K562 (cell line): ENCODE measurements at regions not wholly inside any gene's neighbourhood (a gene's known extent, or its start where the extent isn't known, plus 50 kb on each side); places are given as distances from the start of the nearest gene placed in this dataset.

ENCODE experiments used
- ATAC-seq: fragments of 200-7000 bp; cut with Tn5 transposase; 3 replicates; pipeline ENCODE4 v1.9.1; 2020; ENCODE audit warnings: moderate library complexity
- BruUV-seq: library from RNA; stranded (reverse); fragments of 400-500 nt; replicated peaks from 2 replicates; lab custom pipeline; 2021; lab: Mats Ljungman, UMichigan
- CTCF ChIA-PET: fragments of 300-600 bp; formaldehyde crosslinking; extraction: SDS; loops from one replicate; lab custom pipeline; 2021; ENCODE audit warnings: low intra/inter-chr PET ratio; lab: Yijun Ruan, JAX
- POLR2A ChIA-PET: fragments of 300-600, 350-650 bp; sonication (Branson Sonifier 250); formaldehyde crosslinking; extraction: SDS; loops from one replicate; lab custom pipeline; 2021; ENCODE audit warnings: antibody characterized with exemption, inconsistent platforms; lab: Yijun Ruan, JAX
- DNase-seq, 4 experiments: peaks; one replicate each; pipeline versions ENCODE4 v3.0.0 to v3.0.0-alpha.2; 2011 to 2018; ENCODE audit warnings: low spot score in 3 of 4, mixed read lengths in 3 of 4; ENCODE audit errors: extremely low read depth in 1 of 4
- FAIRE-seq: peaks from 2 replicates; lab custom pipeline; 2011; peaks lifted over from hg19 to GRCh38; lab: Jason Lieb, UNC
- H2AFZ ChIP-seq: 2 replicates; pipeline ENCODE4 v1.6.0; 2011; ENCODE audit warnings: low read depth, low read length, control low read depth, inconsistent platforms
- H3K27ac ChIP-seq: fragments of 200-600 bp; 3 replicates; pipeline ENCODE4 v1.8.0; 2011; ENCODE audit warnings: low read depth, mild to moderate bottlenecking, control low read depth, inconsistent platforms, low read length, moderate library complexity, mixed read lengths; ENCODE audit errors: extremely low read depth
- H3K27me3 ChIP-seq, 2 experiments: fragments of 300-600 bp in 1 of 2; 2 replicates in 1 of 2; 3 replicates in 1 of 2; pipeline versions ENCODE4 v1.6.0 to v1.8.0; 2011; ENCODE audit warnings: inconsistent platforms in 2 of 2, low read length in 2 of 2, mild to moderate bottlenecking in 1 of 2, mixed read lengths in 1 of 2, moderate library complexity in 1 of 2; ENCODE audit not compliant: control insufficient read depth in 2 of 2, insufficient read depth in 2 of 2
- H3K36me3 ChIP-seq: fragments of 300-600 bp; 3 replicates; pipeline ENCODE4 v1.8.0; 2011; ENCODE audit warnings: mild to moderate bottlenecking, low read length, inconsistent platforms; ENCODE audit not compliant: control insufficient read depth, insufficient read depth
- H3K4me1 ChIP-seq, 2 experiments: fragments of 200-600 bp in 1 of 2; replicated peaks in 1 of 2; 2 replicates in 1 of 2; 3 replicates in 1 of 2; pipeline versions ENCODE4 v1.5.1 to v1.8.0; 2011; ENCODE audit warnings: inconsistent platforms in 2 of 2, low read length in 2 of 2, mild to moderate bottlenecking in 1 of 2, mixed read lengths in 1 of 2, moderate library complexity in 1 of 2; ENCODE audit not compliant: control insufficient read depth in 2 of 2, insufficient read depth in 2 of 2
- H3K4me2 ChIP-seq: 2 replicates; pipeline ENCODE4 v1.6.1; 2011; ENCODE audit warnings: low read length, control low read depth, inconsistent platforms, mixed read lengths; ENCODE audit not compliant: insufficient read depth
- H3K4me3 ChIP-seq: fragments of 200-600 bp; sonication (generic), shearing (Covaris generic); 2 replicates; pipeline ENCODE4 v1.5.1; 2016; ENCODE audit warnings: control low read depth, inconsistent platforms
- H3K79me2 ChIP-seq: fragments of 200-600 bp; 3 replicates; pipeline ENCODE4 v1.8.0; 2011; ENCODE audit warnings: low read length, inconsistent platforms; ENCODE audit not compliant: control insufficient read depth, insufficient read depth
- H3K9ac ChIP-seq, 2 experiments: 2 replicates each; pipeline versions ENCODE4 v1.6.0 to v1.6.1; 2011; ENCODE audit warnings: low read depth in 2 of 2, low read length in 2 of 2, control low read depth in 1 of 2, inconsistent platforms in 1 of 2, mild to moderate bottlenecking in 1 of 2, mixed read lengths in 1 of 2; ENCODE audit not compliant: insufficient read depth in 1 of 2
- H3K9me1 ChIP-seq: one replicate; pipeline ENCODE4 v1.6.0; 2011; ENCODE audit warnings: inconsistent platforms, mild to moderate bottlenecking, low read length, moderate library complexity; ENCODE audit not compliant: control insufficient read depth, insufficient read depth
- H3K9me3 ChIP-seq: replicated peaks from 2 replicates; pipeline ENCODE4 v1.5.1; 2011; ENCODE audit warnings: low read depth, low read length, inconsistent platforms; ENCODE audit not compliant: control insufficient read depth, insufficient read depth
- H4K20me1 ChIP-seq: replicated peaks from 2 replicates; pipeline ENCODE4 v1.6.1; 2011; ENCODE audit warnings: low read length, inconsistent platforms, mixed read lengths; ENCODE audit not compliant: control insufficient read depth, insufficient read depth
- GTF2A2 ChIP-seq: IDR thresholded peaks from 2 replicates; pipeline ENCODE4 v1.6.1; 2016; ENCODE audit warnings: mild to moderate bottlenecking, missing genetic modification characterization, missing compliant biosample characterization
- HDAC6 ChIP-seq: IDR thresholded peaks from 2 replicates; pipeline ENCODE4 v1.6.1; 2012; ENCODE audit warnings: low read depth, mild to moderate bottlenecking, control low read depth, inconsistent platforms, low read length, moderate library complexity
- TAF15 ChIP-seq: fragments of 200-400 bp; formaldehyde crosslinking; IDR thresholded peaks from 2 replicates; pipeline ENCODE4 v1.6.1; 2017; ENCODE audit warnings: mild to moderate bottlenecking, low read depth, low read length, moderate library complexity
- ZBTB11 ChIP-seq, 3 experiments: fragments of 200-800 bp in 1 of 3; fragments of 250-450 bp in 1 of 3; fragments of 450-650 bp in 1 of 3; sonication (Bioruptor Pico) in 1 of 3; sonication (Bioruptor generic) in 1 of 3; formaldehyde crosslinking in 1 of 3; IDR thresholded peaks; 2 replicates each; pipeline versions ENCODE4 v1.6.1 to v1.8.0; 2016 to 2022; ENCODE audit warnings: mild to moderate bottlenecking in 2 of 3, missing genetic modification characterization in 2 of 3, missing compliant biosample characterization in 1 of 3, moderate library complexity in 1 of 3
- ZBTB43 ChIP-seq: sonication (generic); formaldehyde crosslinking; IDR thresholded peaks from 2 replicates; pipeline ENCODE4 v1.8.0; 2023; ENCODE audit warnings: mild to moderate bottlenecking, missing genetic modification reagents
- WGBS: fragments of 100-300 bp; shearing (Covaris generic); methylation state at CpG from one replicate; pipeline ENCODE4 v1.1.6; 2016; ENCODE audit warnings: low coverage, mixed read lengths; ENCODE audit not compliant: insufficient coverage; ENCODE audit errors: missing lambda C conversion rate; 5-methylcytosine and 5-hydroxymethylcytosine counted together
- in situ Hi-C: fragments of 300-500 bp; cut with MboI; formaldehyde crosslinking; loops from 4 replicates; pipeline ENCODE4 v1.15.0; 2018; ENCODE audit warnings: inconsistent platforms, mixed read lengths
- intact Hi-C: fragments of 100-400 bp; cut with micrococcal nuclease; formaldehyde crosslinking; loops from 2 replicates; pipeline ENCODE4 v1.14.2; 2022
- TF ChIP-seq, protein P1 (sequence below): fragments of 250-450 bp; sonication (Bioruptor Pico); IDR thresholded peaks from 2 replicates; pipeline ENCODE4 v1.5.1; 2021; ENCODE audit warnings: mild to moderate bottlenecking

GRCh38 chr2:217268978-217269377 is 409.1 kb upstream of the TNP1 start:
- Histone ChIP-seq H3K79me2 (no peaks in the 10 kb centered on the region), H3K27me3 (no peaks in the 10 kb centered on the region), H3K9me1 (no peaks in the 10 kb centered on the region), H3K4me3 (no peak overlapping the region), H3K9ac (no peak overlapping the region), H3K36me3 (no peaks in the 10 kb centered on the region)
- no peak for DNase-seq
- TF ChIP-seq GTF2A2, result no peak
- TF ChIP-seq HDAC6, result no peak
- TF ChIP-seq TAF15, result no peak
- TF ChIP-seq ZBTB11 (CRISPR knock-in tag; IDR thresholded peaks at IDR 0.05), result no peak
- no peak for TF ChIP-seq ZBTB43
- TF ChIP-seq, protein P1, sequence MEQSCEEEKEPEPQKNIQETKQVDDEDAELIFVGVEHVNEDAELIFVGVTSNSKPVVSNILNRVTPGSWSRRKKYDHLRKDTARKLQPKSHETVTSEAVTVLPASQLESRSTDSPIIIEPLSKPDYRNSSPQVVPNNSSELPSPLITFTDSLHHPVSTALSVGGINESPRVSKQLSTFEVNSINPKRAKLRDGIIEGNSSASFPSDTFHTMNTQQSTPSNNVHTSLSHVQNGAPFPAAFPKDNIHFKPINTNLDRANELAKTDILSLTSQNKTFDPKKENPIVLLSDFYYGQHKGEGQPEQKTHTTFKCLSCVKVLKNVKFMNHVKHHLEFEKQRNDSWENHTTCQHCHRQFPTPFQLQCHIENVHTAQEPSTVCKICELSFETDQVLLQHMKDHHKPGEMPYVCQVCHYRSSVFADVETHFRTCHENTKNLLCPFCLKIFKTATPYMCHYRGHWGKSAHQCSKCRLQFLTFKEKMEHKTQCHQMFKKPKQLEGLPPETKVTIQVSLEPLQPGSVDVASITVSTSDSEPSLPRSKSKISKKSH (CRISPR knock-in tag), result no peak
- TF ChIP-seq, all 486 proteins: peak for 0
- POLR2A ChIA-PET, result interaction anchor here (0.6 to 1.8 kb wide), 2 partner anchors 11 to 207 kb away, joined by 4 to 5 read pairs; no protein-coding TSS in a partner anchor
- intact Hi-C loops (no loop called here), in situ Hi-C loops (no loop called here)
- Histone ChIP-seq H3K4me2 (no peak overlapping the region), H3K9me3 (no peaks in the 10 kb centered on the region), H2AFZ (no peak overlapping the region), H4K20me1 (no peaks in the 10 kb centered on the region), H3K27ac (no peak overlapping the region), H3K4me1 (no peaks in the 10 kb centered on the region)
- CTCF ChIA-PET, result no interaction called here
- 4% methylated on average over 6 of the region's 7 CpGs for WGBS
- BruUV-seq, result no TSS peak
- no peak for ATAC-seq
- no peak for FAIRE-seq
